A549 (cell line): ENCODE measurements at regions not wholly inside any gene's neighbourhood (a gene's known extent, or its start where the extent isn't known, plus 50 kb on each side); places are given as distances from the start of the nearest gene placed in this dataset.

Experiments
- ATAC-seq, 2 experiments: fragments of 200-7000 bp in 1 of 2; fragments of >200 bp in 1 of 2; cut with Nextera tagmentation in 1 of 2; cut with Tn5 transposase in 1 of 2; 3 replicates each; pipeline versions ENCODE4 v1.8.0 to v1.9.1; 2018 to 2020; ENCODE audit warnings: mild to moderate bottlenecking in 1 of 2, moderate library complexity in 1 of 2
- CTCF ChIA-PET: fragments of 300-600 bp; sonication (Branson Sonifier 250); formaldehyde crosslinking; extraction: SDS; loops from one replicate; lab custom pipeline; 2021; ENCODE audit warnings: antibody characterized with exemption, inconsistent platforms; lab: Yijun Ruan, JAX
- POLR2A ChIA-PET: fragments of 350-600 bp; formaldehyde crosslinking; extraction: SDS; loops from one replicate; lab custom pipeline; 2021; ENCODE audit warnings: antibody characterized with exemption, inconsistent platforms; lab: Yijun Ruan, JAX
- DNase-seq, 2 experiments: peaks; one replicate each; pipeline versions ENCODE4 v3.0.0 to v3.0.0-alpha.2; 2011 to 2016; ENCODE audit warnings: low read depth in 1 of 2, low spot score in 1 of 2
- FAIRE-seq: peaks from 2 replicates; lab custom pipeline; 2011; peaks lifted over from hg19 to GRCh38; lab: Jason Lieb, UNC
- H3K27ac ChIP-seq, 2 experiments: fragments of >200 bp; sonication (Bioruptor Twin); formaldehyde crosslinking; 3 replicates each; pipeline ENCODE4 v1.5.1; 2016 to 2017
- H3K4me1 ChIP-seq: fragments of >200 bp; sonication (Bioruptor Twin); formaldehyde crosslinking; 3 replicates; pipeline ENCODE4 v1.6.1; 2016
- H3K4me2 ChIP-seq: fragments of >200 bp; sonication (Bioruptor Twin); formaldehyde crosslinking; 3 replicates; pipeline ENCODE4 v1.6.1; 2016
- H3K4me3 ChIP-seq: fragments of >200 bp; sonication (Bioruptor Twin); formaldehyde crosslinking; 3 replicates; pipeline ENCODE4 v1.5.1; 2016
- H3K9me3 ChIP-seq: fragments of >200 bp; sonication (Bioruptor Twin); formaldehyde crosslinking; 3 replicates; pipeline ENCODE4 v1.6.1; 2016
- CBX8 ChIP-seq: fragments of 200-600 bp; sonication (generic); IDR thresholded peaks from 2 replicates; pipeline ENCODE4 v1.6.1; 2016
- EHMT2 ChIP-seq: fragments of 200-600 bp; sonication (generic); IDR thresholded peaks from 2 replicates; pipeline ENCODE4 v1.6.1; 2016; ENCODE audit warnings: antibody characterized with exemption, low read depth, mild to moderate bottlenecking, moderate library complexity
- ESRRA ChIP-seq: fragments of 150-350 bp; IDR thresholded peaks from 2 replicates; pipeline ENCODE4 v1.6.1; 2014; ENCODE audit warnings: mild to moderate bottlenecking, low read length, borderline replicate concordance
- HDAC2 ChIP-seq: fragments of 200-600 bp; sonication (generic); IDR thresholded peaks from 2 replicates; pipeline ENCODE4 v1.6.1; 2016
- HOXB13 ChIP-seq: fragments of 250-450 bp; sonication (Bioruptor Pico); IDR thresholded peaks from 2 replicates; pipeline ENCODE4 v1.5.0; 2020; ENCODE audit warnings: low read depth, mild to moderate bottlenecking, moderate library complexity
- KDM1A ChIP-seq: fragments of 200-600 bp; sonication (generic); IDR thresholded peaks from 2 replicates; pipeline ENCODE4 v1.6.1; 2016; ENCODE audit warnings: low read depth, mild to moderate bottlenecking
- KDM5A ChIP-seq: fragments of 200-600 bp; sonication (generic); IDR thresholded peaks from 2 replicates; pipeline ENCODE4 v1.6.1; 2016; ENCODE audit warnings: antibody characterized with exemption, mild to moderate bottlenecking
- MAFK ChIP-seq: fragments of 450-650 bp; IDR thresholded peaks from 2 replicates; pipeline ENCODE4 v1.6.1; 2014; ENCODE audit not compliant: partially characterized antibody
- MAZ ChIP-seq: fragments of 150-350 bp; IDR thresholded peaks from 2 replicates; pipeline ENCODE4 v1.6.1; 2014; ENCODE audit warnings: antibody characterized with exemption, low read depth, low read length, borderline replicate concordance
- NPAS2 ChIP-seq: fragments of 250-450 bp; sonication (Bioruptor Pico); IDR thresholded peaks from 2 replicates; pipeline ENCODE4 v1.8.0; 2022; ENCODE audit warnings: mild to moderate bottlenecking, moderate library complexity, borderline replicate concordance
- POLR2A ChIP-seq: IDR thresholded peaks from 2 replicates; pipeline ENCODE4 v1.6.1; 2012; ENCODE audit warnings: mild to moderate bottlenecking, low read length
- RAD21 ChIP-seq, 2 experiments: fragments of >200 bp in 1 of 2; sonication (Bioruptor Twin) in 1 of 2; formaldehyde crosslinking in 1 of 2; IDR thresholded peaks in 1 of 2; conservative IDR thresholded peaks in 1 of 2; 2 replicates in 1 of 2; 3 replicates in 1 of 2; pipeline ENCODE4 v1.6.1; 2012 to 2018; ENCODE audit warnings: inconsistent platforms in 1 of 2
- REST ChIP-seq: fragments of 200-600 bp; sonication (generic); IDR thresholded peaks from 2 replicates; pipeline ENCODE4 v1.6.1; 2016; ENCODE audit warnings: antibody characterized with exemption, mild to moderate bottlenecking, moderate library complexity
- RNF2 ChIP-seq: fragments of 200-600 bp; sonication (generic); IDR thresholded peaks from 2 replicates; pipeline ENCODE4 v1.6.1; 2016; ENCODE audit warnings: low read depth, mild to moderate bottlenecking, antibody characterized with exemption, moderate library complexity, borderline replicate concordance
- TP53 ChIP-seq: fragments of 250-450 bp; sonication (Bioruptor Pico); IDR thresholded peaks from 2 replicates; pipeline ENCODE4 v1.5.0; 2021; ENCODE audit warnings: mild to moderate bottlenecking, moderate library complexity
- ZC3H11A ChIP-seq: fragments of 450-650 bp; IDR thresholded peaks from 2 replicates; pipeline ENCODE4 v1.6.1; 2014; ENCODE audit warnings: antibody characterized with exemption, mild to moderate bottlenecking
- ZFP36 ChIP-seq: fragments of 450-650 bp; IDR thresholded peaks from 2 replicates; pipeline ENCODE4 v1.6.1; 2014; ENCODE audit warnings: borderline replicate concordance; ENCODE audit not compliant: partially characterized antibody
- WGBS: methylation state at CpG from one replicate; pipeline ENCODE4 v1.1.6; 2017; ENCODE audit errors: missing lambda C conversion rate; 5-methylcytosine and 5-hydroxymethylcytosine counted together

GRCh38 chrY:9226409-9226808 is 110.9 kb upstream of the TSPY4 start:
- no peaks in the 10 kb centered on the region for H3K9me3 ChIP-seq
- no peak overlapping the region for H3K27ac ChIP-seq
- DNase-seq: no peak
- H3K4me2 ChIP-seq: no peak overlapping the region
- CTCF ChIA-PET: no interaction called here
- TF ChIP-seq RNF2: no peak
- no peak for TF ChIP-seq MAZ
- no peak for TF ChIP-seq EHMT2
- no peak for TF ChIP-seq NPAS2 (CRISPR knock-in tag)
- TF ChIP-seq TP53 (CRISPR knock-in tag): no peak
- TF ChIP-seq MAFK: no peak
- TF ChIP-seq, all 56 proteins: peak for 0
- POLR2A ChIA-PET: no interaction called here
- no CpG with 5 or more reads among the region's 1 CpG for WGBS
- Histone ChIP-seq H3K4me3 (no peak overlapping the region), H3K4me1 (no peaks in the 10 kb centered on the region)
- ATAC-seq: no peak
- FAIRE-seq: no peak

- Histone ChIP-seq H3K4me2 (no peak overlapping the region), H3K4me1 (no peaks in the 10 kb centered on the region), H3K27ac (no peak overlapping the region), H3K9me3 (no peaks in the 10 kb centered on the region), H3K4me3 (no peak overlapping the region)
- ATAC-seq (no peak), DNase-seq (no peak), FAIRE-seq (no peak)
- TF ChIP-seq REST (no peak), RAD21 (conservative IDR thresholded peaks at IDR 0.05 in 1 of 2, IDR thresholded peaks at IDR 0.05 in 1 of 2) (no peak), HOXB13 (no peak), ESRRA (no peak), TP53 (CRISPR knock-in tag) (no peak), KDM5A (no peak), ZFP36 (no peak), RNF2 (no peak)
- ChIA-PET CTCF (no interaction called here), POLR2A (no interaction called here)
- WGBS: 44% methylated on average over 2 of the region's 2 CpGs
These were observed 80.0 kb upstream of the TSPY4 start for GRCh38 chrY:9257255-9257654.

- no peak for DNase-seq
- Histone ChIP-seq H3K9me3 (no peaks in the 10 kb centered on the region), H3K4me1 (no peaks in the 10 kb centered on the region), H3K4me2 (no peak overlapping the region), H3K27ac (no peak overlapping the region), H3K4me3 (no peak overlapping the region)
- no peak for TF ChIP-seq ZC3H11A
- no peak for ATAC-seq
- CTCF ChIA-PET: no interaction called here
- FAIRE-seq: no peak
- 13% methylated on average over 3 of the region's 3 CpGs for WGBS
- POLR2A ChIA-PET: no interaction called here
These were observed 79.5 kb upstream of the TSPY4 start for GRCh38 chrY:9257725-9258124.

- no peak overlapping the region for H3K4me2 ChIP-seq
- no peak for ATAC-seq
- no peaks in the 10 kb centered on the region for H3K4me1 ChIP-seq
- no peak overlapping the region for H3K27ac ChIP-seq
- no peak for FAIRE-seq
- ChIA-PET POLR2A (no interaction called here), CTCF (no interaction called here)
- H3K4me3 ChIP-seq: no peak overlapping the region
- TF ChIP-seq POLR2A (no peak), HDAC2 (no peak), CBX8 (no peak), KDM1A (no peak)
- no peak for DNase-seq
- no CpG with 5 or more reads among the region's 1 CpG for WGBS
- no peaks in the 10 kb centered on the region for H3K9me3 ChIP-seq
These were observed 77.9 kb upstream of the TSPY4 start for GRCh38 chrY:9259368-9259767.
